ENCODE measurements at regions not wholly inside any gene's neighbourhood (a gene's known extent, or its start where the extent isn't known, plus 50 kb on each side); places are given as distances from the start of the nearest gene placed in this dataset.

DNA sequence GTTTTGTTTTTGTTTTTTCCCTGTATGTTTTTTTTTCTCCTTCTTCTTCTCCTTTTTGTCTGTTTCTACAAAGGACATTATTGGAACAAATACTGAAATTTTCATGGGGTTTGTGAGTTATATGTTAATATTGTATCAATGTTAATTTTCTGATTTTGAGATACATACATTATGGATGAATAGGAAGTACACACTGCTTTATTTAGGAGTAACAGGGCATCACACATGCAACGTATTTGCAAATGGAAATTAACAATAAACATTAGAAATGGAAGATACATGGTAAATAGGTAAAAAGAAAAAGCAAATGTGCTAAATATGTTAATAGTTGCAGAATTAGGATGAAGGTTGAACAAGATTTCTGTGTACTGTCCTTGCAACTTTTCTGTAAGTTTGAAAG, 477.2 kb upstream of the INTU start:
- H3K4me3 ChIP-seq (ENCODE audit: low read length) = no peak overlapping the region
- no peak overlapping the region for H3K9ac ChIP-seq (ENCODE audit: low read length)
- H3K4me2 ChIP-seq (ENCODE audit: low read length) = no peak overlapping the region
- no peaks in the 10 kb centered on the region for H4K20me1 ChIP-seq (ENCODE audit: insufficient read depth, low read length)
- H2AFZ ChIP-seq (ENCODE audit: low read depth, low read length) = no peak overlapping the region
- H3K4me1 ChIP-seq (ENCODE audit: low read length) = no peaks in the 10 kb centered on the region
- H3K27me3 ChIP-seq (ENCODE audit: low read depth, low read length) = no peaks in the 10 kb centered on the region
- no peak overlapping the region for H3K27ac ChIP-seq (ENCODE audit: low read length)
- no peak for TF ChIP-seq EZH2phosphoT487 (IDR thresholded peaks at IDR 0.05; ENCODE audit: low read depth)
- H3K36me3 ChIP-seq (replicated peaks; ENCODE audit: low read depth, low read length) = no peaks in the 10 kb centered on the region
- no peaks in the 10 kb centered on the region for H3K9me3 ChIP-seq (ENCODE audit: insufficient read depth, low read length)
- H3K79me2 ChIP-seq (ENCODE audit: low read length) = no peaks in the 10 kb centered on the region

GRCh38 chr4:127162741-127163140, 470.0 kb upstream of the INTU start:
- no peaks in the 10 kb centered on the region for H3K27me3 ChIP-seq (ENCODE audit: low read depth, low read length)
- H2AFZ ChIP-seq (ENCODE audit: low read depth, low read length) = no peak overlapping the region
- H3K9me3 ChIP-seq (ENCODE audit: insufficient read depth, low read length) = no peaks in the 10 kb centered on the region
- H3K27ac ChIP-seq (ENCODE audit: low read length) = no peak overlapping the region
- H3K79me2 ChIP-seq (ENCODE audit: low read length) = no peaks in the 10 kb centered on the region
- H3K36me3 ChIP-seq (replicated peaks; ENCODE audit: low read depth, low read length) = no peaks in the 10 kb centered on the region
- H3K9ac ChIP-seq (ENCODE audit: low read length) = no peak overlapping the region
- no peaks in the 10 kb centered on the region for H3K4me1 ChIP-seq (ENCODE audit: low read length)
- no peak for TF ChIP-seq CTCF (IDR thresholded peaks at IDR 0.05; ENCODE audit: low read depth, low read length)
- no peak for TF ChIP-seq EZH2phosphoT487 (IDR thresholded peaks at IDR 0.05; ENCODE audit: low read depth)
- no peak overlapping the region for H3K4me3 ChIP-seq (ENCODE audit: low read length)
- H3K4me2 ChIP-seq (ENCODE audit: low read length) = no peak overlapping the region
- no peaks in the 10 kb centered on the region for H4K20me1 ChIP-seq (ENCODE audit: insufficient read depth, low read length)

- no peak overlapping the region for H3K4me3 ChIP-seq (ENCODE audit: low read length)
- H3K27ac ChIP-seq (ENCODE audit: low read length) = no peak overlapping the region
- H4K20me1 ChIP-seq (ENCODE audit: insufficient read depth, low read length) = no peaks in the 10 kb centered on the region
- no peak overlapping the region for H3K4me2 ChIP-seq (ENCODE audit: low read length)
- H3K4me1 ChIP-seq (ENCODE audit: low read length) = no peaks in the 10 kb centered on the region
- H3K27me3 ChIP-seq (ENCODE audit: low read depth, low read length) = no peaks in the 10 kb centered on the region
- no peaks in the 10 kb centered on the region for H3K9me3 ChIP-seq (ENCODE audit: insufficient read depth, low read length)
- TF ChIP-seq CTCF (IDR thresholded peaks at IDR 0.05; ENCODE audit: low read depth, low read length) (no peak), EZH2phosphoT487 (IDR thresholded peaks at IDR 0.05; ENCODE audit: low read depth) (no peak)
- no peak overlapping the region for H2AFZ ChIP-seq (ENCODE audit: low read depth, low read length)
- H3K36me3 ChIP-seq (replicated peaks; ENCODE audit: low read depth, low read length) = no peaks in the 10 kb centered on the region
- H3K9ac ChIP-seq (ENCODE audit: low read length) = no peak overlapping the region
- H3K79me2 ChIP-seq (ENCODE audit: low read length) = no peaks in the 10 kb centered on the region
Observed at GRCh38 chr4:127165971-127166370, 466.8 kb upstream of the INTU start.

DNA sequence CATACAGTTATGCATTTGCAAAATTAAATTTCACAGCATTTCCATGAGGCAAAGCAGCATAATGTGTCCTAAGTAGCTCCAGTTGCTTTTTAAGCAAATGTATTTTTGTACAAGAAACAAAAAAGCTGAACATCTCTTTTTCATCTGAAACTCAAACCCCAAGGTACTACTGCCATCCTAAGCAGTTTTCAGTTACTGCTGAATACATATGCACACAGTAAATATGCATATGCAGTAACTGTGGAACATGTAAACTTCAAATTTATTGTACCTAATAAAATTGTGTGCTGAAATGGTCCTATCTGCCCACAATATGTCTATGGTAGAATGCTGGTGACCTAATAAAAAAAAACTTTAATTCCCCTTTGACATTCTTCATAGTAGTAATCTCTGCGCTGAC, 458.6 kb upstream of the INTU start:
- no peaks in the 10 kb centered on the region for H4K20me1 ChIP-seq (ENCODE audit: insufficient read depth, low read length)
- no peak overlapping the region for H2AFZ ChIP-seq (ENCODE audit: low read depth, low read length)

More for the DNA sequence above, 458.6 kb upstream of the INTU start:
- Histone ChIP-seq H3K9me3 (ENCODE audit: insufficient read depth, low read length) (no peaks in the 10 kb centered on the region), H3K4me2 (ENCODE audit: low read length) (no peak overlapping the region), H3K27ac (ENCODE audit: low read length) (no peak overlapping the region), H3K4me3 (ENCODE audit: low read length) (no peak overlapping the region), H3K36me3 (replicated peaks; ENCODE audit: low read depth, low read length) (no peaks in the 10 kb centered on the region), H3K79me2 (ENCODE audit: low read length) (no peaks in the 10 kb centered on the region), H3K4me1 (ENCODE audit: low read length) (no peaks in the 10 kb centered on the region), H3K27me3 (ENCODE audit: low read depth, low read length) (no peaks in the 10 kb centered on the region), H3K9ac (ENCODE audit: low read length) (no peak overlapping the region)
- TF ChIP-seq EZH2phosphoT487 (IDR thresholded peaks at IDR 0.05; ENCODE audit: low read depth) (no peak), CTCF (IDR thresholded peaks at IDR 0.05; ENCODE audit: low read depth, low read length) (no peak)
